ENCODE measurements at regions not wholly inside any gene's neighbourhood (a gene's known extent, or its start where the extent isn't known, plus 50 kb on each side); places are given as distances from the start of the nearest gene placed in this dataset.
"Not testable (repeated sequence)": the region's sequence is repeated elsewhere in the genome, so short reads cannot be mapped to it uniquely, and the experiment has no call there.

DNA sequence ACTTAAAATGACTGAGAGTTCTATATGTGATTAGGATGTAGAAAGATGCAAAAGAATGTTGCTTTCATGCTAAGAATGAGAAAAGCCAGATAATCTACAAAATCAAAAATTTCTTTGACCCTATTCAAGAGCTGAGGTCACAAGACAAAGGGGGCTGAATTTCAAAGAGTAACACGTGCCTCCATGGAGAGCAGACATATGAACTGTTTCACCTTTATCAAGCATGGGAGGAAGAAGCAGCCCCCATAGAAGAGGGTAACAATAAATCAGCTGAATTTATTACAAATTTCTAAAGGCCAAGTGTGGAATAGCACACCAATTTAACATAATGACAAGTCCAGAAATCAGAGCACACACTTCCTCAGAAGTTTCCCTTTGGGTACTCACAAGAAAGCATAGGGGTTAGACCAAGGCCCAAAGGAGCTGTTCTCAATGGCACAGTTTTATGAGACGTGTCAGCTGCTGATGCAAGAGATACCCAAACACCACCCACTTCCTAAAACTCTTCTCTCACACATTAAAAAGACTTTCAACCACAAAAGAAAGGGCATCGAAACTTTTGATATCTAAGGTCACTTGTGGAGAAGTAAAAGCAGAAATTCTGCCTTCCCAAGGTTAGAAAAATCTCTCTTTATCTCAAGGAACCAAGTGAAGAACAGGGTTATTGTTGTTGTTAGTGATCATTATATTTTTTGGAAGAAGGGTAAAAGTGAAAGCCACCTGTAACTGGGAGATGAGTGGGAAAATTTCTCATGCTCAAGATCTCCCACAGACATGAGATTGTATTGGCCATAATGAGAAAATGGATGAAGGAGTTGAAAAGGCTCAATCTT lies 950.1 kb downstream of the TRIB2 start:
- TF ChIP-seq CTCF (IDR thresholded peaks at IDR 0.05; ENCODE audit: extremely low read depth, missing control alignments) = no peak

DNA sequence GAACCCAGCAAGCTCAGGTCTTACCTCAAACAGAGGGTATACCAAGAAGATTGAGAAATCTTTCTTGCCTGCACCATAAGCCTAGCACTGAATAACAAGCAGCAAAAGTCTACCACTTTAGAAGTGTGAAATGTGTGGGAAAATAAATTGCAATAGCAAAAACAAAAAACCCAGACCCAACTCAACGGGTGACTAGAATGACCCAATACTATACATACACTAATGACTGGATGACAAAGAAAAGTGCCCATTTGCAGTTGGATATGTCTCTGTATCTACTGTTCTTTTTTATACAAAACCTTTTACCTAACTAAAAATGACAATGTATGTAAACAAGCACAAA lies 950.6 kb downstream of the TRIB2 start:
- no peak for DNase-seq (ENCODE audit: low spot score)
- TF ChIP-seq CTCF (IDR thresholded peaks at IDR 0.05; ENCODE audit: extremely low read depth, missing control alignments) = no peak

More for the DNA sequence above, 950.1 kb downstream of the TRIB2 start:
- DNase-seq (ENCODE audit: low spot score) = no peak

- TF ChIP-seq CTCF (IDR thresholded peaks at IDR 0.05; ENCODE audit: extremely low read depth, missing control alignments) = no peak
- DNase-seq (ENCODE audit: low spot score) = no peak
Measured at GRCh38 chr2:13669607-13670006, 952.9 kb downstream of the TRIB2 start.

GRCh38 chr2:13673821-13674220 lies 957.1 kb downstream of the TRIB2 start:
- not testable (repeated sequence) for DNase-seq (ENCODE audit: low spot score)

GRCh38 chr2:13676269-13676668 lies 956.2 kb upstream of the LRATD1 start:
- DNase-seq (ENCODE audit: low spot score) = no peak
- TF ChIP-seq CTCF (IDR thresholded peaks at IDR 0.05; ENCODE audit: extremely low read depth, missing control alignments) = no peak

- no peak for TF ChIP-seq CTCF (IDR thresholded peaks at IDR 0.05; ENCODE audit: extremely low read depth, missing control alignments)
Measured at GRCh38 chr2:13681936-13682335, 950.6 kb upstream of the LRATD1 start.

DNA sequence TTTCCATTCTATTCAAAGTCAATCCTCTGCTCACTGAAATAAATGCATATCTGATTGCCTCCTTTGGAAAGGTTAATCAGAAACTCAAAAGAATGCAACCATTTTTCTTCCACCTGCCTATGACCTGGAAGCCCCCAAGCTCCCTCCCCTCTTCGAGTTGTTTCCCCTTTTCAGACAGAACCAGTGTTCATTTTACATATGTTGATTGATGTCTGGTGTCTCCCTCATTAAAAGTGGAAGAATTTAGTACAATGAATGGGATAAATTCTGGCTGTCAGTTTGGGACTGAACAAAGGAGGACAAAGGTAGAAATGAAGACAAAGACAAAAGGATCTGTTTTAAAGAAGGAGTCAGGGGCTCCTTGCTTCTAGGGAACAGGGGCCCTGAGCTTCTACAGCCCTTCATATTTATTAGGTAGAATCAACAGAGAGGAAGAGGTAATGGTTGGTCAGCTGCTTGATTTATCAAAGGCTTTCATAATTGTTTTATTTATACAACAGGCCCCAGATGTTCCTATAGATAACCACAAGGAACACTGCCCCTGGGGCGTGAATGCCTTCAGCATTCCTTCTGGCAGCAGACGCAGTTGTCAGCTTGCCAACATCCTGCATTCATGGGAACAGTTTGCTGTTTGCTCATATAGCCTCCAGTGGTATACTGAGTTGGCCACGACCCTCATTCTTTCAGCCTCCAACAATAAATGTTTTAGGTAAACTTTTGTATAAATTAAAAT lies 949.8 kb upstream of the LRATD1 start:
- no peak for TF ChIP-seq CTCF (IDR thresholded peaks at IDR 0.05; ENCODE audit: extremely low read depth, missing control alignments)
- no peak for DNase-seq (ENCODE audit: low spot score)

More at GRCh38 chr2:13681936-13682335, 950.6 kb upstream of the LRATD1 start:
- no peak for DNase-seq (ENCODE audit: low spot score)

Data from GM20000 (cell line).